Suprapubic skin (tissue), 4 donors: ENCODE measurements at regions not wholly inside any gene's neighbourhood (a gene's known extent, or its start where the extent isn't known, plus 50 kb on each side); places are given as distances from the start of the nearest gene placed in this dataset.
"Not testable (repeated sequence)": the region's sequence is repeated elsewhere in the genome, so short reads cannot be mapped to it uniquely, and the experiment has no call there.

Experiments
- DNase-seq, 2 donors: peaks; one replicate each; pipeline ENCODE4 v3.0.0-alpha.2; 2019; ENCODE audit warnings: low spot score in 2 of 2
- H3K27ac ChIP-seq: fragments of 200-600 bp; sonication (generic); one replicate; pipeline ENCODE4 v1.5.1; 2019
- H3K27me3 ChIP-seq: fragments of 200-600 bp; sonication (generic); one replicate; pipeline ENCODE4 v1.5.1; 2019
- H3K36me3 ChIP-seq: fragments of 200-600 bp; sonication (generic); one replicate; pipeline ENCODE4 v1.5.1; 2019
- H3K4me1 ChIP-seq: fragments of 200-600 bp; sonication (generic); one replicate; pipeline ENCODE4 v1.5.1; 2019
- H3K4me3 ChIP-seq: fragments of 200-600 bp; sonication (generic); one replicate; pipeline ENCODE4 v1.5.1; 2019; ENCODE audit warnings: mild to moderate bottlenecking
- H3K9me3 ChIP-seq: fragments of 200-600 bp; sonication (generic); one replicate; pipeline ENCODE4 v1.5.1; 2019
- EP300 ChIP-seq: sonication (generic); formaldehyde crosslinking; IDR thresholded peaks from one replicate; pipeline ENCODE4 v1.6.1; 2017; ENCODE audit warnings: antibody characterized with exemption
- POLR2A ChIP-seq, 2 donors: fragments of 450-650 bp; IDR thresholded peaks; one replicate each; pipeline ENCODE4 v1.6.1; 2017; ENCODE audit warnings: antibody characterized with exemption in 2 of 2, mild to moderate bottlenecking in 2 of 2, moderate library complexity in 2 of 2
- POLR2AphosphoS5 ChIP-seq, 3 donors: sonication (generic); formaldehyde crosslinking; IDR thresholded peaks; one replicate each; pipeline ENCODE4 v1.6.1; 2017; ENCODE audit warnings: antibody characterized with exemption in 3 of 3
- WGBS: methylation state at CpG from one replicate; pipeline ENCODE4 v1.1.5; 2018; 5-methylcytosine and 5-hydroxymethylcytosine counted together
- TF ChIP-seq, protein P1 (sequence below), 2 donors: fragments of 200-600 bp in 1 of 2; fragments of 450-650 bp in 1 of 2; sonication (generic) in 1 of 2; IDR thresholded peaks; one replicate each; pipeline ENCODE4 v1.5.1; 2016 to 2019; ENCODE audit warnings: antibody characterized with exemption in 2 of 2, mild to moderate bottlenecking in 1 of 2, moderate library complexity in 1 of 2

DNA sequence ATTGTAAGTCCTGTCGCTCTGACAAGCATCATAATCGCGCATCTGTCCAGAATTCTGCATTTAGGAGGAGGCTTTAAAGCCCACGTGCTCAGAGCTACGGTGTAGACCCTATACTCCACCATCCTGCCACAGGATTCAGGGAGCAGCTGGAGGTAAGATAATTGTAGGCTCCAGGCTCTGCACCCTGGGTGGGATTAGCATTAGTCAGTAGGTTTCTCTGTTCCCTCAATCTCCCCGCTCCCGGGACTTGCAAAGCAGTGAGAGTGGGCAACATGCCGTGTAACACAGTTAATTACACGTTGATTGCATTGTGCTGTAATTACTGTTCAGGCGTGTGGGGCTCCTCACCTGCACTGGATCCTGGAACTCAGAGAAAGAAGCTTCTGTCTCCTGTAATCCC, 89.3 kb upstream of the CUX1 start:
- Histone ChIP-seq H3K4me1 (peaks cover 2% of the 10 kb centered on the region), H3K9me3 (no peaks in the 10 kb centered on the region), H3K4me3 (no peak overlapping the region), H3K36me3 (no peaks in the 10 kb centered on the region), H3K27me3 (peaks cover 21% of the 10 kb centered on the region), H3K27ac (no peak overlapping the region)
- DNase-seq, result no peak
- WGBS, result 77% methylated on average over 9 of the region's 10 CpGs
- TF ChIP-seq EP300 (no peak), POLR2AphosphoS5 (IDR thresholded peaks at IDR 0.05) (no peak), POLR2A (IDR thresholded peaks at IDR 0.05) (no peak)
- TF ChIP-seq, protein P1, sequence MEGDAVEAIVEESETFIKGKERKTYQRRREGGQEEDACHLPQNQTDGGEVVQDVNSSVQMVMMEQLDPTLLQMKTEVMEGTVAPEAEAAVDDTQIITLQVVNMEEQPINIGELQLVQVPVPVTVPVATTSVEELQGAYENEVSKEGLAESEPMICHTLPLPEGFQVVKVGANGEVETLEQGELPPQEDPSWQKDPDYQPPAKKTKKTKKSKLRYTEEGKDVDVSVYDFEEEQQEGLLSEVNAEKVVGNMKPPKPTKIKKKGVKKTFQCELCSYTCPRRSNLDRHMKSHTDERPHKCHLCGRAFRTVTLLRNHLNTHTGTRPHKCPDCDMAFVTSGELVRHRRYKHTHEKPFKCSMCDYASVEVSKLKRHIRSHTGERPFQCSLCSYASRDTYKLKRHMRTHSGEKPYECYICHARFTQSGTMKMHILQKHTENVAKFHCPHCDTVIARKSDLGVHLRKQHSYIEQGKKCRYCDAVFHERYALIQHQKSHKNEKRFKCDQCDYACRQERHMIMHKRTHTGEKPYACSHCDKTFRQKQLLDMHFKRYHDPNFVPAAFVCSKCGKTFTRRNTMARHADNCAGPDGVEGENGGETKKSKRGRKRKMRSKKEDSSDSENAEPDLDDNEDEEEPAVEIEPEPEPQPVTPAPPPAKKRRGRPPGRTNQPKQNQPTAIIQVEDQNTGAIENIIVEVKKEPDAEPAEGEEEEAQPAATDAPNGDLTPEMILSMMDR (IDR thresholded peaks at IDR 0.05), result no peak

DNA sequence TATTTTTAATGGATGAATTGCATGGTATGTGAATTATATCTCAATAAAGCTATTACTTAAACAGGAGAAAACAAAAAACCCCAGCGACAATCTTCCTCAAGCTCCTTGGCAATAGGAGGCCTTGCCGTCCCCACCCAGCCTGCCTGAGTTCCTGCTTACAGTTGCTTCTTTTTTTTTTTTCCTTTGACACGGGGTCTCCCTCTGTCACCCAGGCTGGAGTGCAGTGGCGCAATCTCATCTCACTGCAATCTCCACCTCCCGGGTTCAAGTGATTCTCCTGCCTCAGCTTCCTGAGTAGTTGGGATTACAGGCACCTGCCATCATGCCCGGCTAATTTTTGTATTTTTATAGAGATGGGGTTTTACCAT, 88.6 kb upstream of the CUX1 start:
- not testable (repeated sequence) for DNase-seq, H3K27ac ChIP-seq, H3K4me1 ChIP-seq, H3K4me3 ChIP-seq, H3K36me3 ChIP-seq, H3K9me3 ChIP-seq
- 76% methylated on average over 6 of the region's 6 CpGs for WGBS
- peaks cover 21% of the 10 kb centered on the region for H3K27me3 ChIP-seq

DNA sequence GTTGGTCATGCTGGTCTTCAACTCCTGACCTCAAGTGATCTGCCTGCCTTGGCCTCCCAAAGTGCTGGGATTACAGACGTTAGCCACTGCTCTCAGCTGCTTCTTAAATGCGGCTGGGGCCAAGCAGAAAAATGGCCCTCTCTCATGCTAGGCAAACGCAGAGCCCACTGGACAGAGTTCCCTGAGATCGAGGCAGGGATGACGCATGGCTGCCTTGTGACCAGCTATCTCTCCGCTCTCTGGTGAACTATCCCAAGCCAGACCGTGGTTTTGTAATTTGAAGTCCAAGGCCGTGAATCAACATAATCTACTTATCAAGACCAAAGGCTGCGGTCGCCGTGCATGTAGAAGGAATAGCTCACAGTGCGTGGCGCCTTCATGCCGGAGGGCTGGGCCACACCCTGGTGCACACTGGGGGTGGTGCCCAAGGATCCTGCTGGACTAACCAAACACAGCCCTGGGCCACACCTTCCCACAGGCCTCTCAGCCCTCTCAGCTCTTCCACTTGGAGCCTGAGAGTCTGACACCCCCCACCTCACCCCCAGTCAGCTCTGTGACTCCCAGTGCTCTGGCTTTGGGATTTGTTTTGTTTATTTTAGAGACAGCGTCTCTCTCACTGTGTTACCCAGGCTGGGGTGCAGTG, 88.1 kb upstream of the CUX1 start:
- DNase-seq, result no peak
- WGBS, result 55% methylated on average over 9 of the region's 15 CpGs
- TF ChIP-seq POLR2AphosphoS5 (IDR thresholded peaks at IDR 0.05) (no peak), EP300 (no peak), POLR2A (IDR thresholded peaks at IDR 0.05) (no peak)
- TF ChIP-seq, protein P1 (IDR thresholded peaks at IDR 0.05), result no peak
- Histone ChIP-seq H3K36me3 (no peaks in the 10 kb centered on the region), H3K27ac (no peak overlapping the region), H3K4me3 (no peak overlapping the region), H3K27me3 (peaks cover 21% of the 10 kb centered on the region), H3K9me3 (no peaks in the 10 kb centered on the region), H3K4me1 (peaks cover 11% of the 10 kb centered on the region)

DNA sequence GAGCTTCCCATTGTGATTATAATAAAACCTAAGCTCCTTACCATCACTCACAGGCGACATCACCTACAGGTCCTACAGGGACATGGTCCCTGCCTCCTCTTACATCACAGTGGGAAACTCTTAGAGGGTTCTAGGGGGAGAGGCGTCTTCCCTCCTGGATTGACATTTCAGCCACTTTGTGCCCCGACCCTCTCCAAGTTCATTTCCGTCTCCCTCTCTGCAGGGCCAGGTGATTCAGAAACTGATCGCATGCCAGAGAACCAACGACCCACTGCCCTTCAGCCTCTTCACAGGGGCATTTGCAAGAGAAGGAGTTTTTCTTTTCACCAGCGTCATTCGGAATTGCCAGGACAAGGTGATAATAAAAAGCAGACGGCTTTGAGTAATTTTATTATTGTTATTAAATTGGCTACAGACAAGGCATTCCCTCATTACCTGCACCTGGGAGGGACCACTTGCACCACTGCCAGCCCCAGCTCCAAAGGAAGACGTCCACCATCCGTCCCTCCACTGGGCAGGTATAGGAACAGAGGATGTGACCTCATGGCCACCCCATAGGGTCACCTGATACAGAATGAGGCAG, 85.8 kb upstream of the CUX1 start:
- DNase-seq, result no peak
- H3K27me3 ChIP-seq, result peaks cover 15% of the 10 kb centered on the region
- peaks cover 11% of the 10 kb centered on the region for H3K4me1 ChIP-seq
- 73% methylated on average over 11 of the region's 11 CpGs for WGBS
- no peak overlapping the region for H3K27ac ChIP-seq
- TF ChIP-seq POLR2A (IDR thresholded peaks at IDR 0.05), result no peak
- TF ChIP-seq, protein P1 (IDR thresholded peaks at IDR 0.05), result no peak
- no peak for TF ChIP-seq POLR2AphosphoS5 (IDR thresholded peaks at IDR 0.05)
- no peak for TF ChIP-seq EP300
- H3K9me3 ChIP-seq, result no peaks in the 10 kb centered on the region
- no peak overlapping the region for H3K4me3 ChIP-seq
- H3K36me3 ChIP-seq, result no peaks in the 10 kb centered on the region

DNA sequence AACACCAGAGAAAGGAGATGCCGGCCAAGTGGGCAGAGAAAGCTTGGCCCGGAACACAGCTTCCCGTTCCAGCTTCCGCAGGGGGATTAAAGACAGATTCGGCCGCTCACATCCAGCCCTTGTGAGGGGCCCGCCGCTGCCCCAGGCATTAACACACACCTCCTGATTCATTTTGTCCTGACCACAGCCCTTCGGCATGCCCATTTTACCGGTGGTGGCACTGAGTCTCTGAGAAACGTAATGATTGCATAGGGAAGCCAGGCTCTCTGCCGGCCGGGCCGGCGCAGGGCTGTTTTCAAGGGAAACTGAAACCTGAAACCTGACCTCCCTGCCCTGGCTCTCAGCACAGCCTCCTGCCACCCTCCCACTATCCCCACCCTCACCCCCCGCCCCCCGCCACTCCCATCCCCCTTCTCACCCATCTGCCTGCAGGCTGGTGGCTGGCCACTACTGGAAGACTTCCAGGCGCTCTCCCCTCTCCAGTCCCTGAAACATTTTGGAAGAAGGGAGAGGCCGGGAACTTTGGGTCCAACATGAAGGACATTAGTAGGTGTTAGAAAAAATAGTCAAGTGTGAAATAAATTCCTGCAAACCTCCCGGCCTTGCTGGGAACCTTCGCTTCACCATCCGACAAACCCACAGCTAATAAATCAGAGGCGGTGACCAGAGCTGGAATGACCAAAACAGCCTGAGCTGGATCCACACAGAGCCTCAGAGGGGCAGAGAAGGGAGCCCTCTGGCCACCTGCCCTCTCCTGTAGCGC, 83.5 kb upstream of the CUX1 start:
- DNase-seq, result no peak
- Histone ChIP-seq H3K27me3 (peaks cover 15% of the 10 kb centered on the region), H3K4me3 (peak overlapping the region; percentile 38), H3K9me3 (no peaks in the 10 kb centered on the region), H3K27ac (no peak overlapping the region), H3K36me3 (no peaks in the 10 kb centered on the region), H3K4me1 (peaks cover 11% of the 10 kb centered on the region)
- TF ChIP-seq POLR2A (IDR thresholded peaks at IDR 0.05) (no peak), POLR2AphosphoS5 (IDR thresholded peaks at IDR 0.05) (no peak), EP300 (no peak)
- TF ChIP-seq, protein P1 (IDR thresholded peaks at IDR 0.05), result no peak
- WGBS, result 25% methylated on average over 20 of the region's 24 CpGs
